Natural killer cell (primary cell): ENCODE measurements at regions not wholly inside any gene's neighbourhood (a gene's known extent, or its start where the extent isn't known, plus 50 kb on each side); places are given as distances from the start of the nearest gene placed in this dataset.

Experiments
- ATAC-seq, 3 donors: fragments of 150-1000 bp in 2 of 3; fragments of 200-7000 bp in 1 of 3; cut with Tn5 transposase; 1 replicate in 1 of 3; 2 replicates in 2 of 3; pipeline ENCODE4 v1.10.0; 2021; ENCODE audit warnings: mild to moderate bottlenecking in 2 of 3, moderate library complexity in 2 of 3
- DNase-seq, 2 donors: peaks; one replicate each; pipeline versions ENCODE4 v3.0.0 to v3.0.0-alpha.2; 2013 to 2021; ENCODE audit warnings: mixed read lengths in 1 of 2
- H3K27ac ChIP-seq: one replicate; pipeline ENCODE4 v1.5.1; 2013; ENCODE audit warnings: mild to moderate bottlenecking, low read length
- H3K27me3 ChIP-seq: one replicate; pipeline ENCODE4 v1.6.1; 2013; ENCODE audit warnings: low read length; ENCODE audit not compliant: control insufficient read depth, insufficient read depth
- H3K36me3 ChIP-seq: one replicate; pipeline ENCODE4 v1.6.1; 2013; ENCODE audit warnings: low read length; ENCODE audit not compliant: control insufficient read depth, insufficient read depth
- H3K4me1 ChIP-seq: one replicate; pipeline ENCODE4 v1.6.1; 2013; ENCODE audit warnings: low read length; ENCODE audit not compliant: control insufficient read depth, insufficient read depth
- H3K4me3 ChIP-seq: one replicate; pipeline ENCODE4 v1.5.1; 2013; ENCODE audit warnings: low read length
- H3K9me3 ChIP-seq: one replicate; pipeline ENCODE4 v1.6.1; 2013; ENCODE audit warnings: low read length; ENCODE audit not compliant: control insufficient read depth, insufficient read depth
- H3K27ac Mint-ChIP-seq, 2 donors: one replicate each; pipeline ENCODE4 v1.8.0; 2022; ENCODE audit warnings: mild to moderate bottlenecking in 2 of 2, mixed read lengths in 2 of 2, moderate library complexity in 1 of 2
- H3K27me3 Mint-ChIP-seq, 2 donors: one replicate each; pipeline ENCODE4 v1.8.0; 2022; ENCODE audit warnings: low read depth in 2 of 2, mixed read lengths in 2 of 2
- H3K36me3 Mint-ChIP-seq: one replicate; pipeline ENCODE4 v1.8.0; 2022; ENCODE audit warnings: mixed read lengths
- H3K4me1 Mint-ChIP-seq, 2 donors: one replicate each; pipeline ENCODE4 v1.8.0; 2022; ENCODE audit warnings: mixed read lengths in 2 of 2
- H3K4me3 Mint-ChIP-seq: one replicate; pipeline ENCODE4 v1.8.0; 2022; ENCODE audit warnings: mild to moderate bottlenecking, moderate library complexity, mixed read lengths
- H3K9me3 Mint-ChIP-seq, 2 donors: one replicate each; pipeline ENCODE4 v1.8.0; 2022; ENCODE audit warnings: mixed read lengths in 2 of 2
- WGBS: methylation state at CpG from one replicate; pipeline ENCODE4 v1.1.7; 2013; ENCODE audit warnings: missing lambda C conversion rate; ENCODE audit not compliant: insufficient coverage; 5-methylcytosine and 5-hydroxymethylcytosine counted together
- intact Hi-C: fragments of 100-400 bp; cut with micrococcal nuclease; formaldehyde crosslinking; loops from one replicate; pipeline ENCODE4 v1.14.2; 2022
- TF ChIP-seq, protein P1 (sequence below): fragments of 200-600 bp; IDR thresholded peaks from one replicate; pipeline ENCODE4 v1.8.0; 2022; ENCODE audit warnings: antibody characterized with exemption

DNA sequence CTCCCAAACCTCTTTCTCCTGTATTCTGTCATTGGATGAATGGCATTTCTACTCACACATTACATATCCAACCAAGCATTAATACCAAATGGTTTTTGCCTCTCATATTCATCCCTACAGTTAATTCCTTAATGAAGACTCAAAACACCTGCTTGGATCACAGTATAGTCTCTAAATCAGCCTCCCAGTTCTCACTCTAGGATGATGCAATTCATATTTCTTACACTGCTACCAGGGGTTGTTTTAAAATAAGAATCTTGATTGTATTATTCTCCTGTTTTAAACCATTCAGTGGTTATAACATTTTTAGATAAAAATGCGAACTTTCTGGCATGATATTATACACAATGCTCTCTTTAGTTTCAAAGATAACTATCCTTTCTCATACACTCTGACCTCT is 281.4 kb upstream of the ZEB2 start:
- Mint-ChIP-seq H3K9me3 (no peaks in the 10 kb centered on the region), H3K27ac (no peak overlapping the region), H3K4me1 (peaks cover 2 to 7% of the 10 kb centered on the region in 2 donors), H3K27me3 (peaks cover 0 to 4% of the 10 kb centered on the region in 2 donors), H3K36me3 (no peaks in the 10 kb centered on the region), H3K4me3 (no peak overlapping the region)
- Histone ChIP-seq H3K27ac (no peak overlapping the region), H3K36me3 (no peaks in the 10 kb centered on the region), H3K9me3 (no peaks in the 10 kb centered on the region), H3K4me3 (no peak overlapping the region), H3K4me1 (no peaks in the 10 kb centered on the region), H3K27me3 (no peaks in the 10 kb centered on the region)
- TF ChIP-seq, protein P1, sequence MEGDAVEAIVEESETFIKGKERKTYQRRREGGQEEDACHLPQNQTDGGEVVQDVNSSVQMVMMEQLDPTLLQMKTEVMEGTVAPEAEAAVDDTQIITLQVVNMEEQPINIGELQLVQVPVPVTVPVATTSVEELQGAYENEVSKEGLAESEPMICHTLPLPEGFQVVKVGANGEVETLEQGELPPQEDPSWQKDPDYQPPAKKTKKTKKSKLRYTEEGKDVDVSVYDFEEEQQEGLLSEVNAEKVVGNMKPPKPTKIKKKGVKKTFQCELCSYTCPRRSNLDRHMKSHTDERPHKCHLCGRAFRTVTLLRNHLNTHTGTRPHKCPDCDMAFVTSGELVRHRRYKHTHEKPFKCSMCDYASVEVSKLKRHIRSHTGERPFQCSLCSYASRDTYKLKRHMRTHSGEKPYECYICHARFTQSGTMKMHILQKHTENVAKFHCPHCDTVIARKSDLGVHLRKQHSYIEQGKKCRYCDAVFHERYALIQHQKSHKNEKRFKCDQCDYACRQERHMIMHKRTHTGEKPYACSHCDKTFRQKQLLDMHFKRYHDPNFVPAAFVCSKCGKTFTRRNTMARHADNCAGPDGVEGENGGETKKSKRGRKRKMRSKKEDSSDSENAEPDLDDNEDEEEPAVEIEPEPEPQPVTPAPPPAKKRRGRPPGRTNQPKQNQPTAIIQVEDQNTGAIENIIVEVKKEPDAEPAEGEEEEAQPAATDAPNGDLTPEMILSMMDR = no peak
- intact Hi-C loops = no loop called here
- 75% methylated on average over 1 of the region's 1 CpG for WGBS
- ATAC-seq = no peak
- DNase-seq = no peak

DNA sequence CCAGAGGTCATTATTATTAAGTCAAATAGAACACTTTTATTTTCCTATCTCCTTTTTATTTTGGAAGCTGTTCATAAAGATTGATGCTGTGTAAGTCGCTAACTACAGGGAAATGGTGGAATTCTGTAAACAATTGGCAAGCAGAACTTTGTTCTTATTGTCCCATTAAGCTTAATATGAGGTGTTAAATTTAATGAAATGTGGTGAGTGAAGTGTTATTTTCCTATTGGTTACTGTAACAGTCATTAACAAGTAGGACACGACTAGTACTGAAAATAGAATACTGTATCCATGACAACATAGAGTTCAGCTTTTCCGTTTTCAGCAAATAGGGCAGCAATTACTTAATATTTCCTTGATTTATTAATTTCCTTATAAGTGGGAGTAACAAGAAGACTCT is 279.1 kb upstream of the ZEB2 start:
- WGBS = 100% methylated on average over 1 of the region's 3 CpGs
- H3K27ac ChIP-seq = no peak overlapping the region

DNA sequence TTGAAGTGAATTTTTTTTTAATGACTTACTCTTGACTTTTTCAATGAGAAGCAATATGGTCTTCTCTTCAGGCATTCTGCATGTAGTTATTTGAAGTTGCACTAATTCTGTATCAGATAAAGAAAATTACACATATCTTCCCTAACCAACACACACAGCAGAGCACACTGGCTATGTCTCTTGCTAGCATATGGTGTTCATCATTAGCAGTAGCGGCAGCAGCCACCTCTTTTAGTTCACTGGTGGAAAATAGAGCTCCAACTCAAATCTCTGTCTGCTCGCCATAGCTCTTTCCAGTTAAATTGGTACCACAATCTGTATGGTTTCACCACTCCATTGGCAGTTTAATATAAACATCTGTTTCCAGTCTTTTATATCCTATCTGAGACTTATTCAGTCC is 278.1 kb upstream of the ZEB2 start:
- Histone ChIP-seq H3K27me3 (no peaks in the 10 kb centered on the region), H3K4me1 (no peaks in the 10 kb centered on the region), H3K9me3 (no peaks in the 10 kb centered on the region), H3K4me3 (no peak overlapping the region), H3K27ac (no peak overlapping the region), H3K36me3 (no peaks in the 10 kb centered on the region)
- H3K27me3 Mint-ChIP-seq = peaks cover 0 to 2% of the 10 kb centered on the region in 2 donors
- WGBS = 100% methylated on average over 2 of the region's 2 CpGs
- ATAC-seq (no peak), DNase-seq (no peak)
- TF ChIP-seq, protein P1 = no peak
- intact Hi-C loops = no loop called here
- no peaks in the 10 kb centered on the region for H3K36me3 Mint-ChIP-seq
- no peaks in the 10 kb centered on the region for H3K9me3 Mint-ChIP-seq
- H3K27ac Mint-ChIP-seq = no peak overlapping the region
- no peak overlapping the region for H3K4me3 Mint-ChIP-seq
- H3K4me1 Mint-ChIP-seq = peaks cover 4 to 7% of the 10 kb centered on the region in 2 donors

More for the DNA sequence above, 279.1 kb upstream of the ZEB2 start:
- Histone ChIP-seq H3K27me3 (no peaks in the 10 kb centered on the region), H3K9me3 (no peaks in the 10 kb centered on the region), H3K36me3 (no peaks in the 10 kb centered on the region), H3K4me1 (no peaks in the 10 kb centered on the region), H3K4me3 (no peak overlapping the region)
- Mint-ChIP-seq H3K4me3 (no peak overlapping the region), H3K4me1 (peaks cover 4 to 7% of the 10 kb centered on the region in 2 donors), H3K27ac (no peak overlapping the region), H3K27me3 (peaks cover 0 to 4% of the 10 kb centered on the region in 2 donors), H3K9me3 (no peaks in the 10 kb centered on the region), H3K36me3 (no peaks in the 10 kb centered on the region)
- DNase-seq (no peak), ATAC-seq (no peak)
- TF ChIP-seq, protein P1 = no peak
- intact Hi-C loops = no loop called here

DNA sequence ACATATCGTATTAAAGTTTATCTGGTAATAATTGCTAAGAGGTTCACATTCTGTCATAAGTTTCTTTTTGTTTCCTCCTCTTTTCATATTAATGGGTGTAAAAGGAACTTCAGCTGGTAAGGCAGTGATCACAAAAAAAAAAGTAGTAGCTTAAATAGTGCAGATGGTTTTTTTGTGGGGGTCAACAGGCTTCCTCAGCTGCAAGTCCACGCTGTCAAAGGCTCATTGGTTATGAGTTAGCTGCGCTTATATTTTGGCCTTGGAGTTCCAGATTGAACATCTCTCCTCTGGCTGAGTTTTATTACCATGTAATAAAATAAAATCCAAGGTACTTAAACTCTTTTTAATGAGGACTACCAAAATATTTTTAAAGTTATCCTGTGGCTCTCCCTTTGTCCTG is 277.0 kb upstream of the ZEB2 start:
- Histone ChIP-seq H3K9me3 (no peaks in the 10 kb centered on the region), H3K4me3 (no peak overlapping the region), H3K4me1 (no peaks in the 10 kb centered on the region), H3K36me3 (no peaks in the 10 kb centered on the region), H3K27ac (no peak overlapping the region), H3K27me3 (no peaks in the 10 kb centered on the region)
- TF ChIP-seq, protein P1 = no peak
- intact Hi-C loops = no loop called here
- no peaks in the 10 kb centered on the region for H3K36me3 Mint-ChIP-seq
- WGBS = 96% methylated on average over 2 of the region's 3 CpGs
- no peak for ATAC-seq
- no peak overlapping the region for H3K27ac Mint-ChIP-seq
- H3K4me3 Mint-ChIP-seq = no peak overlapping the region
- DNase-seq = no peak
- H3K4me1 Mint-ChIP-seq = peaks cover 4 to 7% of the 10 kb centered on the region in 2 donors
- no peaks in the 10 kb centered on the region for H3K9me3 Mint-ChIP-seq
- no peaks in the 10 kb centered on the region for H3K27me3 Mint-ChIP-seq
